ENCODE measurements at regions not wholly inside any gene's neighbourhood (a gene's known extent, or its start where the extent isn't known, plus 50 kb on each side); places are given as distances from the start of the nearest gene placed in this dataset.

GRCh38 chr1:17998889-17999288, 108.7 kb upstream of the IGSF21 start:
- no peaks in the 10 kb centered on the region for H3K4me1 ChIP-seq (ENCODE audit: low read depth)
- no peaks in the 10 kb centered on the region for H3K36me3 ChIP-seq
- no peaks in the 10 kb centered on the region for H3K27me3 ChIP-seq
- no peak overlapping the region for H3K27ac ChIP-seq
- H3K9me3 ChIP-seq (ENCODE audit: low read depth) = no peaks in the 10 kb centered on the region
- H3K4me3 ChIP-seq = no peak overlapping the region
- DNase-seq (ENCODE audit: low read depth in 1 of 2, low spot score in 1 of 2) = peak in 1 of 2 donors; percentile 3
- peak; percentile 34 for TF ChIP-seq CTCF (IDR thresholded peaks at IDR 0.05; ENCODE audit: low read depth, low read length)

GRCh38 chr1:17999884-18000283, 107.7 kb upstream of the IGSF21 start:
- H3K27ac ChIP-seq = no peak overlapping the region
- DNase-seq (ENCODE audit: low read depth in 1 of 2, low spot score in 1 of 2) = no peak
- no peak for TF ChIP-seq CTCF (IDR thresholded peaks at IDR 0.05; ENCODE audit: low read depth, low read length)

GRCh38 chr1:18001725-18002124, 105.9 kb upstream of the IGSF21 start:
- H3K9me3 ChIP-seq (ENCODE audit: low read depth) = no peaks in the 10 kb centered on the region
- no peak for TF ChIP-seq CTCF (IDR thresholded peaks at IDR 0.05; ENCODE audit: low read depth, low read length)
- H3K4me1 ChIP-seq (ENCODE audit: low read depth) = no peaks in the 10 kb centered on the region
- no peak overlapping the region for H3K4me3 ChIP-seq
- no peaks in the 10 kb centered on the region for H3K27me3 ChIP-seq
- no peak for DNase-seq (ENCODE audit: low read depth in 1 of 2, low spot score in 1 of 2)
- H3K36me3 ChIP-seq = no peaks in the 10 kb centered on the region
- no peak overlapping the region for H3K27ac ChIP-seq

More at GRCh38 chr1:17999884-18000283, 107.7 kb upstream of the IGSF21 start:
- H3K4me3 ChIP-seq = no peak overlapping the region
- no peaks in the 10 kb centered on the region for H3K9me3 ChIP-seq (ENCODE audit: low read depth)
- H3K36me3 ChIP-seq = no peaks in the 10 kb centered on the region
- no peaks in the 10 kb centered on the region for H3K4me1 ChIP-seq (ENCODE audit: low read depth)
- H3K27me3 ChIP-seq = no peaks in the 10 kb centered on the region

- TF ChIP-seq CTCF (IDR thresholded peaks at IDR 0.05; ENCODE audit: low read depth, low read length) = no peak
- Histone ChIP-seq H3K9me3 (ENCODE audit: low read depth) (no peaks in the 10 kb centered on the region), H3K27me3 (no peaks in the 10 kb centered on the region), H3K27ac (no peak overlapping the region), H3K4me1 (ENCODE audit: low read depth) (no peaks in the 10 kb centered on the region), H3K36me3 (no peaks in the 10 kb centered on the region), H3K4me3 (no peak overlapping the region)
- no peak for DNase-seq (ENCODE audit: low read depth in 1 of 2, low spot score in 1 of 2)
Observed at GRCh38 chr1:18004278-18004677, 103.3 kb upstream of the IGSF21 start.

GRCh38 chr1:18005238-18005637, 102.4 kb upstream of the IGSF21 start:
- no peak for TF ChIP-seq CTCF (IDR thresholded peaks at IDR 0.05; ENCODE audit: low read depth, low read length)
- no peaks in the 10 kb centered on the region for H3K4me1 ChIP-seq (ENCODE audit: low read depth)
- H3K9me3 ChIP-seq (ENCODE audit: low read depth) = no peaks in the 10 kb centered on the region
- no peaks in the 10 kb centered on the region for H3K36me3 ChIP-seq
- DNase-seq (ENCODE audit: low read depth in 1 of 2, low spot score in 1 of 2) = no peak
- no peak overlapping the region for H3K4me3 ChIP-seq
- no peaks in the 10 kb centered on the region for H3K27me3 ChIP-seq
- H3K27ac ChIP-seq = no peak overlapping the region
